ENCODE measurements at regions not wholly inside any gene's neighbourhood (a gene's known extent, or its start where the extent isn't known, plus 50 kb on each side); places are given as distances from the start of the nearest gene placed in this dataset.

DNA sequence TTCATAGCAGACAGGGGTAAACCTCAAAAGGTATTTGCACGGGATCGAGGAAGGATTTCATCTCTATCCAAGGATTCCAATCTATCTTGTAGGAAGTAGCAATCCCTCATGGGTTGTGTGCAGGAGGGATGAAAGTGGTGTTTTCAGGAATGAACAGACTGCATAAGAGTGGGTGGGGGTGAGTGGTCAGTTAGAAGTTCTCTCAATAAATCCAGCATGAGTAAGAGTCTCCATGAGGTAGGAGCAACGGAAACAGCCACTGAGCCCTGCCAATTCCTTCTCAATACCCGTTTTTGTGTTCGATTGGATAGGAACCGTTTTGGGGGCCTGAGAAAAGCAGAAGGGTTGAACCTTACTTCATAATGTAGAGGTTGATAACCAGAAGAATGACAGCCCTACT lies 375.6 kb downstream of the SOX9 start (continued):
- TF ChIP-seq, protein P1, sequence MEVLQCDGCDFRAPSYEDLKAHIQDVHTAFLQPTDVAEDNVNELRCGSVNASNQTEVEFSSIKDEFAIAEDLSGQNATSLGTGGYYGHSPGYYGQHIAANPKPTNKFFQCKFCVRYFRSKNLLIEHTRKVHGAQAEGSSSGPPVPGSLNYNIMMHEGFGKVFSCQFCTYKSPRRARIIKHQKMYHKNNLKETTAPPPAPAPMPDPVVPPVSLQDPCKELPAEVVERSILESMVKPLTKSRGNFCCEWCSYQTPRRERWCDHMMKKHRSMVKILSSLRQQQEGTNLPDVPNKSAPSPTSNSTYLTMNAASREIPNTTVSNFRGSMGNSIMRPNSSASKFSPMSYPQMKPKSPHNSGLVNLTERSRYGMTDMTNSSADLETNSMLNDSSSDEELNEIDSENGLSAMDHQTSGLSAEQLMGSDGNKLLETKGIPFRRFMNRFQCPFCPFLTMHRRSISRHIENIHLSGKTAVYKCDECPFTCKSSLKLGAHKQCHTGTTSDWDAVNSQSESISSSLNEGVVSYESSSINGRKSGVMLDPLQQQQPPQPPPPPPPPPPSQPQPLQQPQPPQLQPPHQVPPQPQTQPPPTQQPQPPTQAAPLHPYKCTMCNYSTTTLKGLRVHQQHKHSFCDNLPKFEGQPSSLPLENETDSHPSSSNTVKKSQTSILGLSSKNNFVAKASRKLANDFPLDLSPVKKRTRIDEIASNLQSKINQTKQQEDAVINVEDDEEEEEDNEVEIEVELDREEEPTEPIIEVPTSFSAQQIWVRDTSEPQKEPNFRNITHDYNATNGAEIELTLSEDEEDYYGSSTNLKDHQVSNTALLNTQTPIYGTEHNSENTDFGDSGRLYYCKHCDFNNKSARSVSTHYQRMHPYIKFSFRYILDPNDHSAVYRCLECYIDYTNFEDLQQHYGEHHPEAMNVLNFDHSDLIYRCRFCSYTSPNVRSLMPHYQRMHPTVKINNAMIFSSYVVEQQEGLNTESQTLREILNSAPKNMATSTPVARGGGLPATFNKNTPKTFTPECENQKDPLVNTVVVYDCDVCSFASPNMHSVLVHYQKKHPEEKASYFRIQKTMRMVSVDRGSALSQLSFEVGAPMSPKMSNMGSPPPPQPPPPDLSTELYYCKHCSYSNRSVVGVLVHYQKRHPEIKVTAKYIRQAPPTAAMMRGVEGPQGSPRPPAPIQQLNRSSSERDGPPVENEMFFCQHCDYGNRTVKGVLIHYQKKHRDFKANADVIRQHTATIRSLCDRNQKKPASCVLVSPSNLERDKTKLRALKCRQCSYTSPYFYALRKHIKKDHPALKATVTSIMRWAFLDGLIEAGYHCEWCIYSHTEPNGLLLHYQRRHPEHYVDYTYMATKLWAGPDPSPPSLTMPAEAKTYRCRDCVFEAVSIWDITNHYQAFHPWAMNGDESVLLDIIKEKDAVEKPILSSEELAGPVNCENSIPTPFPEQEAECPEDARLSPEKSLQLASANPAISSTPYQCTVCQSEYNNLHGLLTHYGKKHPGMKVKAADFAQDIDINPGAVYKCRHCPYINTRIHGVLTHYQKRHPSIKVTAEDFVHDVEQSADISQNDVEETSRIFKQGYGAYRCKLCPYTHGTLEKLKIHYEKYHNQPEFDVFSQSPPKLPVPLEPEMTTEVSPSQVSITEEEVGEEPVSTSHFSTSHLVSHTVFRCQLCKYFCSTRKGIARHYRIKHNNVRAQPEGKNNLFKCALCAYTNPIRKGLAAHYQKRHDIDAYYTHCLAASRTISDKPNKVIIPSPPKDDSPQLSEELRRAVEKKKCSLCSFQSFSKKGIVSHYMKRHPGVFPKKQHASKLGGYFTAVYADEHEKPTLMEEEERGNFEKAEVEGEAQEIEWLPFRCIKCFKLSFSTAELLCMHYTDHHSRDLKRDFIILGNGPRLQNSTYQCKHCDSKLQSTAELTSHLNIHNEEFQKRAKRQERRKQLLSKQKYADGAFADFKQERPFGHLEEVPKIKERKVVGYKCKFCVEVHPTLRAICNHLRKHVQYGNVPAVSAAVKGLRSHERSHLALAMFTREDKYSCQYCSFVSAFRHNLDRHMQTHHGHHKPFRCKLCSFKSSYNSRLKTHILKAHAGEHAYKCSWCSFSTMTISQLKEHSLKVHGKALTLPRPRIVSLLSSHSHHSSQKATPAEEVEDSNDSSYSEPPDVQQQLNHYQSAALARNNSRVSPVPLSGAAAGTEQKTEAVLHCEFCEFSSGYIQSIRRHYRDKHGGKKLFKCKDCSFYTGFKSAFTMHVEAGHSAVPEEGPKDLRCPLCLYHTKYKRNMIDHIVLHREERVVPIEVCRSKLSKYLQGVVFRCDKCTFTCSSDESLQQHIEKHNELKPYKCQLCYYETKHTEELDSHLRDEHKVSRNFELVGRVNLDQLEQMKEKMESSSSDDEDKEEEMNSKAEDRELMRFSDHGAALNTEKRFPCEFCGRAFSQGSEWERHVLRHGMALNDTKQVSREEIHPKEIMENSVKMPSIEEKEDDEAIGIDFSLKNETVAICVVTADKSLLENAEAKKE (CRISPR knock-in tag; IDR thresholded peaks at IDR 0.05): no peak
- TF ChIP-seq EZH2 (IDR thresholded peaks at IDR 0.05; ENCODE audit: low read depth, unreplicated experiment): no peak

DNA sequence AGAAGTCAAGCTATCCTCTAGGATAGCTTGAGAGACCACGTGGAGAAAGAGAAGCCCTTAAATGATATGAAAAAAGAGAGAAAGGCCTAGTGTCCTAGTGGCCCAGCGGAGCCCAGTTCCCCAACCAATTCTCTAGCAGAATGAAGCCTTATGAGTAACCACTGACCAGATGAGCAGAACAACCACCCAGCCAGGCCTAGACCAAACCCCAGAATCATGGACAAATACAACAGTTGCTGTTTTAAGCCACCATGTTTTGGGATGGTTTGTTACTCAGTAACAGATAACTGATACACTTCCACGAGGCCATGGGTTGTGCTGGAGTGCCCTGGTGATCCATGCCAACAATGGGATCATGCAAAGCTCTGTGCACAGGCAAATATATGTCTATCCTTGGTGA lies 377.1 kb downstream of the SOX9 start:
- ATAC-seq: no peak
- Histone ChIP-seq H3F3A (replicated peaks; ENCODE audit: low read depth) (no peaks in the 10 kb centered on the region), H3K4me1 (ENCODE audit: insufficient read depth) (0 out of 2 replicates have a peak, but pooled peaks cover 9% of the 10 kb centered on the region), H3K9me2 (ENCODE audit: insufficient read depth) (no peaks in the 10 kb centered on the region; the same call in 1 of the 2 replicates), H3K4me3 (no peak overlapping the region), H4K20me1 (replicated peaks; ENCODE audit: insufficient read depth) (no peaks in the 10 kb centered on the region), H2AFZ (no peak overlapping the region), H3K36me3 (ENCODE audit: insufficient read depth) (no peaks in the 10 kb centered on the region), H3K27me3 (ENCODE audit: insufficient read depth) (no peaks in the 10 kb centered on the region), H3K27ac (ENCODE audit: low read depth) (no peak overlapping the region), H3K79me2 (replicated peaks; ENCODE audit: insufficient read depth) (no peaks in the 10 kb centered on the region), H3K4me2 (no peak overlapping the region)
- no peak for TF ChIP-seq NANOG (IDR thresholded peaks at IDR 0.05; ENCODE audit: borderline replicate concordance)
- no peak for TF ChIP-seq CREB1 (CRISPR knock-in tag; IDR thresholded peaks at IDR 0.05; ENCODE audit: low read depth)
- TF ChIP-seq, protein P2, sequence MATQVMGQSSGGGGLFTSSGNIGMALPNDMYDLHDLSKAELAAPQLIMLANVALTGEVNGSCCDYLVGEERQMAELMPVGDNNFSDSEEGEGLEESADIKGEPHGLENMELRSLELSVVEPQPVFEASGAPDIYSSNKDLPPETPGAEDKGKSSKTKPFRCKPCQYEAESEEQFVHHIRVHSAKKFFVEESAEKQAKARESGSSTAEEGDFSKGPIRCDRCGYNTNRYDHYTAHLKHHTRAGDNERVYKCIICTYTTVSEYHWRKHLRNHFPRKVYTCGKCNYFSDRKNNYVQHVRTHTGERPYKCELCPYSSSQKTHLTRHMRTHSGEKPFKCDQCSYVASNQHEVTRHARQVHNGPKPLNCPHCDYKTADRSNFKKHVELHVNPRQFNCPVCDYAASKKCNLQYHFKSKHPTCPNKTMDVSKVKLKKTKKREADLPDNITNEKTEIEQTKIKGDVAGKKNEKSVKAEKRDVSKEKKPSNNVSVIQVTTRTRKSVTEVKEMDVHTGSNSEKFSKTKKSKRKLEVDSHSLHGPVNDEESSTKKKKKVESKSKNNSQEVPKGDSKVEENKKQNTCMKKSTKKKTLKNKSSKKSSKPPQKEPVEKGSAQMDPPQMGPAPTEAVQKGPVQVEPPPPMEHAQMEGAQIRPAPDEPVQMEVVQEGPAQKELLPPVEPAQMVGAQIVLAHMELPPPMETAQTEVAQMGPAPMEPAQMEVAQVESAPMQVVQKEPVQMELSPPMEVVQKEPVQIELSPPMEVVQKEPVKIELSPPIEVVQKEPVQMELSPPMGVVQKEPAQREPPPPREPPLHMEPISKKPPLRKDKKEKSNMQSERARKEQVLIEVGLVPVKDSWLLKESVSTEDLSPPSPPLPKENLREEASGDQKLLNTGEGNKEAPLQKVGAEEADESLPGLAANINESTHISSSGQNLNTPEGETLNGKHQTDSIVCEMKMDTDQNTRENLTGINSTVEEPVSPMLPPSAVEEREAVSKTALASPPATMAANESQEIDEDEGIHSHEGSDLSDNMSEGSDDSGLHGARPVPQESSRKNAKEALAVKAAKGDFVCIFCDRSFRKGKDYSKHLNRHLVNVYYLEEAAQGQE (IDR thresholded peaks at IDR 0.05; ENCODE audit: unreplicated experiment): no peak
- no peak for TF ChIP-seq JUNB (IDR thresholded peaks at IDR 0.05; ENCODE audit: unreplicated experiment)
- TF ChIP-seq EZH2 (IDR thresholded peaks at IDR 0.05; ENCODE audit: low read depth, unreplicated experiment): no peak
- TF ChIP-seq ZNF114 (CRISPR knock-in tag; IDR thresholded peaks at IDR 0.05): no peak
- TF ChIP-seq, protein P3, sequence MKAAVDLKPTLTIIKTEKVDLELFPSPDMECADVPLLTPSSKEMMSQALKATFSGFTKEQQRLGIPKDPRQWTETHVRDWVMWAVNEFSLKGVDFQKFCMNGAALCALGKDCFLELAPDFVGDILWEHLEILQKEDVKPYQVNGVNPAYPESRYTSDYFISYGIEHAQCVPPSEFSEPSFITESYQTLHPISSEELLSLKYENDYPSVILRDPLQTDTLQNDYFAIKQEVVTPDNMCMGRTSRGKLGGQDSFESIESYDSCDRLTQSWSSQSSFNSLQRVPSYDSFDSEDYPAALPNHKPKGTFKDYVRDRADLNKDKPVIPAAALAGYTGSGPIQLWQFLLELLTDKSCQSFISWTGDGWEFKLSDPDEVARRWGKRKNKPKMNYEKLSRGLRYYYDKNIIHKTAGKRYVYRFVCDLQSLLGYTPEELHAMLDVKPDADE (IDR thresholded peaks at IDR 0.05): no peak
- TF ChIP-seq POLR2AphosphoS5 (IDR thresholded peaks at IDR 0.05; ENCODE audit: low read depth): no peak
- Mint-ChIP-seq H3K4me3 (no peak overlapping the region), H3K9me3 (no peaks in the 10 kb centered on the region), H3K27ac (no peak overlapping the region), H3K4me1 (peaks cover 17% of the 10 kb centered on the region), H3K27me3 (ENCODE audit: insufficient read depth, low read depth, poor library complexity) (peaks cover 6% of the 10 kb centered on the region), H3K36me3 (ENCODE audit: low read depth) (no peaks in the 10 kb centered on the region; the same call in 2 of the 3 replicates)
- no peak for DNase-seq (ENCODE audit: low spot score)

All from GM23338 (cell line).